ENCODE measurements at regions not wholly inside any gene's neighbourhood (a gene's known extent, or its start where the extent isn't known, plus 50 kb on each side); places are given as distances from the start of the nearest gene placed in this dataset.

GRCh38 chr12:85681333-85681732 lies 154.9 kb downstream of the RASSF9 start:
- DNase-seq (ENCODE audit: low read depth): no peak

DNA sequence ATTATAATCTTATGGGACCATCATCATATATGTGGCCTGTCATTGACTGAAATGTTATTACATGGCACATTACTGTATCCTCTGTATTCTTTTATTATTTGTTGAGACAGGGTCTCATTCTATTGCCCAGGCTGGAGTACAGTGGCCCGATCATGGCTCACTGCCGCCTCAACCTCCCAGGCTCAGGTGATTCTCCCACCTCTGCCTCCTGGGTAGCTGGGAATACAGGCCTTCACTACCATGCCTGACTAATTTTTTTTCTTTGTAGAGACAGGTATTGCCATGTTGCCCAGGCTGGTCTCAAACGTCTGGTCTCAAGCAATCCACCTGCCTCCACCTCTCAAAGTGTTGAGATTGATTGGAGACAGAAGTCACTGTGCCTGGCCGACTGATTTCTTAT lies 153.2 kb downstream of the RASSF9 start:
- DNase-seq (ENCODE audit: low read depth): no peak

DNA sequence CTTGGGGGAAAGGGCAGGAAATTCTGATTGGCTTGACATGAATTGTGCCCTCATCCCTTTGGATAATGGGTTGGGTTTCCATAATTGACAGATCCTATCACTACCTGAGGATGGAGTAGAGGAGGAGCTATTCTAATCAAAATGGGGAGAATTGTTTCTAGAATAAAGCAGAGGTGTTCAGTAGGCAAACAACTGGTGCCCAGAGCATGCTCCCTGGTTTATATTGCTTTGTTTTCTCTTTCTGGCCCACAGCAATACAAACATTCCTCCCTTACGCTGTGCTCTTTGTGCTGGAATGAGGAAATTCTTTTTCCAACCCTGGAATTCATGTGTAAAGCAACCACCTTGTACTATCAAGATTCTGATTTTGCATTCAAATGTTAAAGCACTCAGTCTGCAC lies 147.4 kb downstream of the RASSF9 start:
- no peak for DNase-seq (ENCODE audit: low read depth)

GRCh38 chr12:85690146-85690545 lies 146.1 kb downstream of the RASSF9 start:
- DNase-seq (ENCODE audit: low read depth): no peak

DNA sequence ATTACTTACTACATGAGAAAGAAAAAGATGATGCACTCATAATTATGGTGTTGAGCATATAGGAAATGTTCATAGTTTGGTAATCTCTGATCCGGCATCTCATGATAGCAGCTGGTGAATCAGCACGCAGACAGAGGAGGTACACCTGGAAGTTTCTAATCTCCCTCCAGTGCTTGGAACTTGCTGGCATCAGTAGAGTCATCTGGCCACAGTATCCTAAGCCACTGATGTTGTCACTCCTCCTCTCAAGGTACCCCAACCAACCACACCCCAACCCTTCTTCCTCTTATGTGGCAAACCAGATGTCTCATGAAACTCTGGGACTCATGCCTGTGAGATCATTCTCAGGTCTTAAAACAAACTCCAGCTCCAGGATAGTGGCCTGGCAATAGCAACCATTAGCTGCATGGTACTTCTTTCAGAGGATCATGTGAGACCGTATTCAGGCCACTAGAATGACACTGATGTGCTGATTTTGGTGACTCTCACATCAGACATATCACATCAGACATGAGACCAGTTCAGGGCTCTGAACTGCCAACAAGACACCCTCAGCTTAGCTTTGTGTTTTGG lies 143.0 kb downstream of the RASSF9 start:
- DNase-seq (ENCODE audit: low read depth): no peak

- no peak for DNase-seq (ENCODE audit: low read depth)
Measured at GRCh38 chr12:85695097-85695715, 141.0 kb downstream of the RASSF9 start.

DNA sequence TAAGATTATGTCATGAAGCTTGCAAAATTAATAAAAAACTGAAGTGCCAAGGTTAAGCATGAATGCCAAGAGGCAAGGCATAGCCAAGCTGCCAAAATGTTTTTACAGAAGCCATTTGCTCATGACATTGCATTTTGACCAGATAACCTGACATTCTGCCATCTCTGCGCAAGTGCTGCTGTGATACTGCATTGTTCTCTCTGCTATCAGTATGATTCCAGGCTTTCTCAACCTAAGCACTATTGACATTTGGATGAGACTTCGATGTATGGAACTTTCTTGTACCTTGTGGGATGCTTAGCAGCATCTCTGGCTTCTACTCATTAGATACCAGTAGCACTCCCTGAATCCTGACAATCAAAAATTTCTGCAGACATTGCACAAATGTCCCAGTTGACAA lies 139.2 kb downstream of the RASSF9 start:
- no peak for DNase-seq (ENCODE audit: low read depth)

DNA sequence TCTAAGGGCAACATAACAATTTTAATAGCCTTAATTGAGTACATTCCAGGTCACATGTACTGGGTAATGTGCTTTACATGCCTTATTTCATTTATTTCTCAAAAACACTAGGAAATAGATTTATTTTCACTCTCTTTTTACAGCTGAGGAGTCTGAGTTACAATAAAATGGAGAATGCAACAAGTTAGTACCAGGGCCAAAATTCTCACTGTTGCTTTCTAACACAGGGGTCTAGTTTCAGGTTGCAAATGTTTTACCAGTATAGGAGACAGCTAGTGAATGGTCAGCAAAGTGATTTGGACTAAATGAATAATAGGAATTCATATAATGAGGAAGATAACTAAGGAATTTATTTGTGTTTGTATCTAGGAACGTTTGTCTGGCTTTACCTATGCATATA lies 137.3 kb downstream of the RASSF9 start:
- no peak for DNase-seq (ENCODE audit: low read depth)

- DNase-seq (ENCODE audit: low read depth): no peak
Measured at GRCh38 chr12:85708775-85709174, 127.4 kb downstream of the RASSF9 start.

GRCh38 chr12:85711735-85712390 lies 124.3 kb downstream of the RASSF9 start:
- DNase-seq (ENCODE audit: low read depth): no peak

GRCh38 chr12:85713373-85713772 lies 122.8 kb downstream of the RASSF9 start:
- no peak for DNase-seq (ENCODE audit: low read depth)

DNA sequence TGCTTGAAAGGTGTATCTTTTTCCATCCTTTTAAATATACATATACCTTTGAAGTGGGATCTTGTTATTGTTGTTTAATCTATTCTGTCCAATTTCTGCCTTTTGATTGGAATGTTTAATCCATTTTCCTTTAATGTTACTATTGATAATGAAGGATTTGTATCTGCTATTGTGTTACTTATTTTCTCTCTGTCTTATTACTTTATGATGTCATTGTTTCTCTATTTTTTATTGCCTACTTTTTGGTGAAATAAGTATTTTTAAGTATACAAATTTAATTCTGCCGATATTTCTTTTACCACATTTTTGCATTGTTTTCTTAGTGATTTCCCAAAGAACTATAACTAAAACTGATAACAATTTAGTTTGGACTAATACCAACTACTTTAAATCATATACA lies 121.8 kb downstream of the RASSF9 start:
- DNase-seq (ENCODE audit: low read depth): no peak

- no peak for DNase-seq (ENCODE audit: low read depth)
Measured at GRCh38 chr12:85720308-85721033, 115.7 kb downstream of the RASSF9 start.

- DNase-seq (ENCODE audit: low read depth): no peak
Measured at GRCh38 chr12:85725991-85726390, 110.2 kb downstream of the RASSF9 start.

GRCh38 chr12:85733221-85733840 lies 102.9 kb downstream of the RASSF9 start:
- no peak for DNase-seq (ENCODE audit: low read depth)

DNA sequence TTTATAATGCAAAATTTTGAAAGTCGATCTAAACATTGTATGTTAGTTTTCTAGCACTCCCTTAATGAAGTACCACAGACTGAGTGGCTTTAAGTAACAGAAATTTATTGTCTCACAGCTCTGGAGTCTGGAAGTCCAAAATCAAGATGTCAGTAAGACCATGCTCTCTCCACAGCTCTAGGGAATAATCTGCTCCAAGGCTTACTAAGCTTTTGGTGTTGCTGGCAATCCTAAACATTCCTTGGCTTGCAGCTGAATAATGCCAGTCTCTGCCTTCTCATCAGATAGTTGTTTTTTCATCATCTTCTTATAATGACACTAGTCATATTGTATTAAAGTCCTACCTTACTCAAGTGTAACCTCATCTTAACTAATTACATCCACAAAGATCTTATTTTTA lies 102.2 kb downstream of the RASSF9 start:
- DNase-seq (ENCODE audit: low read depth): no peak

- DNase-seq (ENCODE audit: low read depth): no peak
Measured at GRCh38 chr12:85740186-85740585, 96.0 kb downstream of the RASSF9 start.

DNA sequence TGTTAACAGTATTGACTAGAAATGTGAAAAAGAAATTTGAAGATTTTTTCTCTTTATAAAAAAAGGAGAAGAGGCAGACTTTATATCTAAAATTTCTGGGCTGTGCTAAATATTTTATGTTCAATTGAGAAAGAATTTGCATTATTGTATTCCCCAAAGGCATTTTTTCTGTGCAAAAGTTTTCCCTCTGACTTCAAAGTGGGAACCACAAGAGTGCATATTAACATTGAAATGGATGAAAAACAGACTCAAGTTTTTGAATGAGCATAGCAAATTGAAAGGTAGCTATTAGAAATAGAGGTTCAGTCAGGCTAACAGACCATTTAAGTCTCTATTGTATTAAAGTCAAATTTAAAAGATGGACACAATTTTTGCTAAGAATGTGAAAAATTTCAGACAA lies 95.2 kb downstream of the RASSF9 start:
- DNase-seq (ENCODE audit: low read depth): no peak

GRCh38 chr12:85747941-85748495 lies 88.2 kb downstream of the RASSF9 start:
- no peak for DNase-seq (ENCODE audit: low read depth)

Measured in stimulated activated CD4-positive, alpha-beta T cell treated with anti-CD3 and anti-CD28 coated beads, Interleukin-2, amount 100 ng/mL, for 4 hours (primary cell).